Germinal center (tissue), 1 donor: ENCODE measurements at regions not wholly inside any gene's neighbourhood (a gene's known extent, or its start where the extent isn't known, plus 50 kb on each side); places are given as distances from the start of the nearest gene placed in this dataset.
"Not testable (repeated sequence)": the region's sequence is repeated elsewhere in the genome, so short reads cannot be mapped to it uniquely, and the experiment has no call there.

Experiments used
- DNase-seq: peaks from one replicate; pipeline ENCODE4 v3.0.0; 2012; ENCODE audit warnings: mixed read lengths, low spot score

GRCh38 chr4:94152466-94152865, 55.2 kb upstream of the SMARCAD1 start:
- DNase-seq = no peak

DNA sequence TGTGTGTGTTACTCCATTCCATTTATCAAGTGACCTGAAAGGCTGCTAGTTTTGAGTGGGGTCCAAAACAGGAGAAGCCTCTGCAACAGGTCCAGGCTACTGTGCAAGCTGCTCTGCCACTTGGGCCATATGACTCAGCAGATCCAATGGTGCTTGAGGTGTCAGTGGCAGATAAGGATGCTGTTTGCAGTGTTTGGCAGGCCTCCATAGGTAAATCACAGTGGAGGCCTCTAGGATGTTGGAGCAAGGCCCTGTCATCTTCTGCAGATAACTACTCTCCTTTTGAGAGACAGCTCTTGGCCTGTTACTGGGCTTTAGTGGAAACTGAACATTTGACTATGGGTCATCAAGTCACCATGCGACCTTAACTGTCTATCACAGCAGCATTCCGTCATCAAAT, 52.3 kb upstream of the SMARCAD1 start:
- DNase-seq = not testable (repeated sequence)

- DNase-seq = no peak
These were observed 50.8 kb upstream of the SMARCAD1 start for GRCh38 chr4:94156826-94157225.
